Nephron (organoid): ENCODE measurements at regions not wholly inside any gene's neighbourhood (a gene's known extent, or its start where the extent isn't known, plus 50 kb on each side); places are given as distances from the start of the nearest gene placed in this dataset.

Experiments used
- H3K27ac Mint-ChIP-seq, 3 experiments: 2 replicates each; pipeline ENCODE4 v1.8.0; 2020; ENCODE audit warnings: mixed read lengths in 3 of 3, mild to moderate bottlenecking in 2 of 3, moderate library complexity in 1 of 3
- H3K27me3 Mint-ChIP-seq: 2 replicates; pipeline ENCODE4 v1.8.0; 2021; ENCODE audit warnings: low read depth, mild to moderate bottlenecking, moderate library complexity, mixed read lengths
- H3K36me3 Mint-ChIP-seq: 2 replicates; pipeline ENCODE4 v1.8.0; 2020; ENCODE audit warnings: low read depth, mixed read lengths
- H3K4me1 Mint-ChIP-seq: 2 replicates; pipeline ENCODE4 v1.8.0; 2020; ENCODE audit warnings: mixed read lengths
- H3K4me3 Mint-ChIP-seq, 3 experiments: 2 replicates each; pipeline ENCODE4 v1.8.0; 2020; ENCODE audit warnings: mild to moderate bottlenecking in 3 of 3, mixed read lengths in 3 of 3, moderate library complexity in 2 of 3
- H3K9me3 Mint-ChIP-seq: 2 replicates; pipeline ENCODE4 v1.8.0; 2020; ENCODE audit warnings: mixed read lengths
- TF ChIP-seq, protein P1 (sequence below), 3 experiments: fragments of 200-600 bp; sonication (generic); IDR thresholded peaks; one replicate each; pipeline ENCODE4 v1.5.0; 2021; ENCODE audit warnings: antibody characterized with exemption in 3 of 3; ENCODE audit not compliant: unreplicated experiment in 3 of 3

DNA sequence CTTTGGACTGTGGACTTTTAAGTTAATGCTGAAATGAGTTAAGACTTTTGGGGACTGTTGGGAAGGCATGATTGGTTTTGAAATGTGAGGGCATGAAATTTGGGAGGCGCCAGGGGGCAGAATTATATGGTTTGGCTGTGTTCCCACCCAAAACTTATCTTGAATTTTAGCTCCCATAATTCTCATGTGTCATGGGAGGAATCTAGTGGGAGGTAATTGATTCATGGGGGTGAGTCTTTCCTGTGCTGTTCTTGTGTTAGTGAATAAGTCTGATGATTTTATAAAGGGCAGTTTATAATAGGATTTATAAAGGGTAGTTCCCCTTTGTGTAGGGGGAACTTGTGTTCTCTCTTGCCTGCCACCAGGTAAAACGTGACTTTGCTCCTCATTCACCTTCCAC is 235.5 kb upstream of the CDH18 start:
- TF ChIP-seq, protein P1, sequence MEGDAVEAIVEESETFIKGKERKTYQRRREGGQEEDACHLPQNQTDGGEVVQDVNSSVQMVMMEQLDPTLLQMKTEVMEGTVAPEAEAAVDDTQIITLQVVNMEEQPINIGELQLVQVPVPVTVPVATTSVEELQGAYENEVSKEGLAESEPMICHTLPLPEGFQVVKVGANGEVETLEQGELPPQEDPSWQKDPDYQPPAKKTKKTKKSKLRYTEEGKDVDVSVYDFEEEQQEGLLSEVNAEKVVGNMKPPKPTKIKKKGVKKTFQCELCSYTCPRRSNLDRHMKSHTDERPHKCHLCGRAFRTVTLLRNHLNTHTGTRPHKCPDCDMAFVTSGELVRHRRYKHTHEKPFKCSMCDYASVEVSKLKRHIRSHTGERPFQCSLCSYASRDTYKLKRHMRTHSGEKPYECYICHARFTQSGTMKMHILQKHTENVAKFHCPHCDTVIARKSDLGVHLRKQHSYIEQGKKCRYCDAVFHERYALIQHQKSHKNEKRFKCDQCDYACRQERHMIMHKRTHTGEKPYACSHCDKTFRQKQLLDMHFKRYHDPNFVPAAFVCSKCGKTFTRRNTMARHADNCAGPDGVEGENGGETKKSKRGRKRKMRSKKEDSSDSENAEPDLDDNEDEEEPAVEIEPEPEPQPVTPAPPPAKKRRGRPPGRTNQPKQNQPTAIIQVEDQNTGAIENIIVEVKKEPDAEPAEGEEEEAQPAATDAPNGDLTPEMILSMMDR (IDR thresholded peaks at IDR 0.05; ENCODE audit: unreplicated experiment in 3 of 3): no peak
- Mint-ChIP-seq H3K4me3 (no peak overlapping the region), H3K36me3 (no peaks in the 10 kb centered on the region), H3K27me3 (no peaks in the 10 kb centered on the region), H3K4me1 (no peaks in the 10 kb centered on the region), H3K27ac (no peak overlapping the region), H3K9me3 (no peaks in the 10 kb centered on the region)

DNA sequence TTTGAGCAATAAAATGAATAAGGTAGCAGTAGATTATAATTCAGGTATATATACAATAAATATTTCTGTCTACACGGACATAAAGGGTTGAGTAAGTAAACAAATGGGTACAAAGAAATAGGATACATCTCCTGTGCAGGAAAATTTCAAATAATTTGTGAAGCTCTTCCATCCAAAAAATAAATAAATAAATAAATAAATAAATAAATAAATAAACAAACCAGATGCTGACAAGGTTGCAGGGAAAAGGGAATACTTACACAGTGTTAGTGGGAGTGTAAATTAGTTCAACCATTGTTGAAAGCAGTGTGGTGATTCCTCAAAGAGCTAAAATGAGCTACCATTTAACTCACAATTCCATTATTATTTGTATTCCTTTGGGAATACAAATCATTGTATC is 227.3 kb upstream of the CDH18 start:
- Mint-ChIP-seq H3K36me3 (no peaks in the 10 kb centered on the region), H3K27ac (no peak overlapping the region), H3K27me3 (no peaks in the 10 kb centered on the region), H3K9me3 (no peaks in the 10 kb centered on the region), H3K4me1 (no peaks in the 10 kb centered on the region), H3K4me3 (no peak overlapping the region)
- TF ChIP-seq, protein P1 (IDR thresholded peaks at IDR 0.05; ENCODE audit: unreplicated experiment in 3 of 3): no peak

DNA sequence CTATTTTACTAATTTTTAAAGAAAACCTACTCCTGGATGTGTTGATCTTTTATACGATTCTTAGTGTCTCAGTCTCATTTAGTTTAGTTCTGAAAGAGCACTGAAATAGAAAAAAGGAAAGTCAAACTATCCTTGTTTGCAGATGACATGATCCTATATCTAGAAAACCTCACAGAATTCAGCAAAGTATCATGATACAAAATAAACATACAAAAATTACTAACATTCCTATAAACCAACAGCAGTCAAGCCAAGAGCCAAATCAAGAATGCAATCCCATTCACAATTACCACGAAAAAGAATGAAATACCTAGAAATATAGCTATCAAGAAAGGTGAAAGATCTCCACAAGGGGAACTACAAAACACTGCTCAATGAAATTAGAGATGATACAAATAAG is 225.8 kb upstream of the CDH18 start:
- Mint-ChIP-seq H3K4me1 (no peaks in the 10 kb centered on the region), H3K9me3 (no peaks in the 10 kb centered on the region), H3K4me3 (no peak overlapping the region), H3K36me3 (no peaks in the 10 kb centered on the region), H3K27me3 (no peaks in the 10 kb centered on the region), H3K27ac (no peak overlapping the region)
- TF ChIP-seq, protein P1 (IDR thresholded peaks at IDR 0.05; ENCODE audit: unreplicated experiment in 3 of 3): no peak

DNA sequence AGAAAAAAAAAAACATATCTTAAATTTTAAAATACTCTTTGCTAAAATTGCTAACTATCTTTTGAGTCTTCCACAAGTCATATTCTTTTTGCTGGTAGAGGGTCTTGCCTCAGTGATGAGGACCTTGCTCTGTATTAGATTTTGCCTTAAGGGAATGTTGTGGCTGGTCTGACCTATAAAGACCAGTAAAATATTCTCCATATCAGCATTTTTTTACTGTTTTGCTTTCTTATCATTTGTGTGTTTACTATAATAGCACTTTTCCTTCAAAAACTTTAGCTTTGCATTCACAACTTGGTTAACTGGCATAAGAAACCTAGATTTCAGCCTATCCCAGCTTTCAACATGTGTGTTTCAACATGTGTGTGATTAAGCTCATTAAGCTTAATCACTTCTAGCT is 224.7 kb upstream of the CDH18 start:
- H3K4me3 Mint-ChIP-seq: no peak overlapping the region
- no peaks in the 10 kb centered on the region for H3K27me3 Mint-ChIP-seq

DNA sequence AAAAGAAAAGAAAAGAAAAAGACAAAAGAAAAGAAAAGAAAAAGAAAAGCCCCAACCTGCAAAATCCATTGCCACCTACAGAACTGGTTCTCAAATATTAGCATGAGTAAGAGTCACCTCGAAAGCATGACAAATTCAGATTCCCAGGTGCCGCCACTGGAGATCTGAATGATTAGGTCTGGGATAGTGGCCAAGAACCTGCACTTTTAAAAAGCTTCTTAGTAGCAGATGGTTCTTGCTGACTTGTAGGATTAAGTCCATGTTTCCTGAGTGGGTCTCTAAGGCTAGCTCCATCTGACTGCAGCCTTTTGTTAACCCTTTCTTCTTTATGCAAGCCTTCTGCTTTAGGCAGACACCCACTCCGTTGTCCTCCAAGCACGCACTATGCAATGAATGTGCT is 178.5 kb upstream of the CDH18 start:
- TF ChIP-seq, protein P1 (IDR thresholded peaks at IDR 0.05; ENCODE audit: unreplicated experiment in 3 of 3): no peak
- Mint-ChIP-seq H3K9me3 (no peaks in the 10 kb centered on the region), H3K36me3 (no peaks in the 10 kb centered on the region), H3K4me3 (no peak overlapping the region), H3K27ac (no peak overlapping the region), H3K27me3 (no peaks in the 10 kb centered on the region), H3K4me1 (no peaks in the 10 kb centered on the region)

More for the DNA sequence above, 224.7 kb upstream of the CDH18 start:
- no peaks in the 10 kb centered on the region for H3K9me3 Mint-ChIP-seq
- TF ChIP-seq, protein P1 (IDR thresholded peaks at IDR 0.05; ENCODE audit: unreplicated experiment in 3 of 3): no peak
- H3K27ac Mint-ChIP-seq: no peak overlapping the region
- H3K36me3 Mint-ChIP-seq: no peaks in the 10 kb centered on the region
- H3K4me1 Mint-ChIP-seq: no peaks in the 10 kb centered on the region

DNA sequence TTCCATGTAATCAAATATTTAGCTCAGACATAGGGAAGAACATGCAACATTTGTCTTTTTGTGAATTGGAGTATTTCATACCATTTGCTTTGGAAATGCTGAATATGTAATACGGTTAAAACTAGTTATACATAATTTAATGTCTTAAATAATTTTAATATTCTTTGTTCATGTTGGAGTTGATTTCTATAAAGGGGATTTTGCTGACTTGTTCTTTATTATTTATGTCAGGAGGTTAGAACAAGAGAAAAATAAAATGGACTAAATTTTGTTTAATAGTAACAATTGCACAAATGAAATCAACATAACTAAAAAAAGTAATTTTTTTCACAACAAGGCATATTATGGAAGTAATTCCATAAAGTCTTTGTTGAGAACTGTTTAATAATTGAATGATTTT is 170.0 kb upstream of the CDH18 start:
- no peak overlapping the region for H3K27ac Mint-ChIP-seq
- no peaks in the 10 kb centered on the region for H3K4me1 Mint-ChIP-seq
- TF ChIP-seq, protein P1 (IDR thresholded peaks at IDR 0.05; ENCODE audit: unreplicated experiment in 3 of 3): no peak
- H3K27me3 Mint-ChIP-seq: no peaks in the 10 kb centered on the region
- H3K36me3 Mint-ChIP-seq: no peaks in the 10 kb centered on the region
- no peak overlapping the region for H3K4me3 Mint-ChIP-seq
- H3K9me3 Mint-ChIP-seq: no peaks in the 10 kb centered on the region
